ENCODE measurements at regions not wholly inside any gene's neighbourhood (a gene's known extent, or its start where the extent isn't known, plus 50 kb on each side); places are given as distances from the start of the nearest gene placed in this dataset.
A peak's percentile ranks its signal among the peaks of the same experiment; 100 is the strongest.

GRCh38 chr12:125402874-125403789 is 337.9 kb downstream of the AACS start:
- Histone ChIP-seq H3K27ac (ENCODE audit: low read depth) (no peak overlapping the region), H3K27me3 (ENCODE audit: insufficient read depth) (no peaks in the 10 kb centered on the region), H3K79me2 (replicated peaks; ENCODE audit: insufficient read depth) (peaks cover 18% of the 10 kb centered on the region; the same call in 1 of the 2 replicates), H2AFZ (no peak overlapping the region), H3K36me3 (ENCODE audit: insufficient read depth) (no peaks in the 10 kb centered on the region), H3F3A (replicated peaks; ENCODE audit: low read depth) (no peaks in the 10 kb centered on the region), H3K4me1 (ENCODE audit: insufficient read depth) (0 out of 2 replicates have a peak, but pooled peaks cover 6% of the 10 kb centered on the region), H4K20me1 (replicated peaks; ENCODE audit: insufficient read depth) (no peaks in the 10 kb centered on the region; the same call in 1 of the 2 replicates), H3K9me2 (ENCODE audit: insufficient read depth) (no peaks in the 10 kb centered on the region), H3K4me3 (no peak overlapping the region), H3K4me2 (no peak overlapping the region)
- Mint-ChIP-seq H3K27me3 (ENCODE audit: insufficient read depth, low read depth, poor library complexity) (peaks cover 3% of the 10 kb centered on the region), H3K9me3 (peaks cover 8% of the 10 kb centered on the region), H3K36me3 (ENCODE audit: low read depth) (peaks cover 16% of the 10 kb centered on the region), H3K27ac (peak overlapping the region; percentile 53), H3K4me1 (peaks cover 37% of the 10 kb centered on the region), H3K4me3 (no peak overlapping the region)
- ATAC-seq (peak; percentile 93), DNase-seq (ENCODE audit: low spot score) (peak; percentile 95)
- peak; percentile 88 to 93 for TF ChIP-seq CTCF (conservative IDR thresholded peaks at IDR 0.05; ENCODE audit: low read depth in 2 of 2)
- TF ChIP-seq NANOG (IDR thresholded peaks at IDR 0.05; ENCODE audit: borderline replicate concordance) = no peak
- TF ChIP-seq EZH2phosphoT487 (IDR thresholded peaks at IDR 0.05; ENCODE audit: unreplicated experiment) = no peak
- TF ChIP-seq CREB1 (CRISPR knock-in tag; IDR thresholded peaks at IDR 0.05; ENCODE audit: low read depth) = no peak
- no peak for TF ChIP-seq STAT1 (IDR thresholded peaks at IDR 0.05; ENCODE audit: unreplicated experiment)
- TF ChIP-seq REST (IDR thresholded peaks at IDR 0.05; ENCODE audit: unreplicated experiment) = no peak
- no peak for TF ChIP-seq POLR2AphosphoS5 (IDR thresholded peaks at IDR 0.05; ENCODE audit: low read depth)
- TF ChIP-seq ETS1 (IDR thresholded peaks at IDR 0.05) = no peak
- TF ChIP-seq JUNB (IDR thresholded peaks at IDR 0.05; ENCODE audit: unreplicated experiment) = no peak
- no peak for TF ChIP-seq ZNF331 (CRISPR knock-in tag; IDR thresholded peaks at IDR 0.05; ENCODE audit: low read depth)
- no peak for TF ChIP-seq EZH2 (IDR thresholded peaks at IDR 0.05; ENCODE audit: low read depth, unreplicated experiment)
- no peak for TF ChIP-seq ZNF114 (CRISPR knock-in tag; IDR thresholded peaks at IDR 0.05)
- TF ChIP-seq ZNF462 (CRISPR knock-in tag; IDR thresholded peaks at IDR 0.05) = peak; percentile 47; the same call in 1 of the 2 replicates
